GM12878 (cell line): ENCODE measurements at regions not wholly inside any gene's neighbourhood (a gene's known extent, or its start where the extent isn't known, plus 50 kb on each side); places are given as distances from the start of the nearest gene placed in this dataset.

Experiments used
- ATAC-seq: fragments of 200-7000 bp; cut with Tn5 transposase; 3 replicates; pipeline ENCODE4 v1.9.1; 2020; ENCODE audit warnings: mild to moderate bottlenecking, moderate library complexity
- BruUV-seq: library from RNA; stranded (reverse); fragments of 400-500 nt; replicated peaks from 2 replicates; lab custom pipeline; 2021; lab: Mats Ljungman, UMichigan
- CTCF ChIA-PET: fragments of 300-600 bp; sonication (Branson Sonifier 250); formaldehyde crosslinking; extraction: SDS; loops from one replicate; lab custom pipeline; 2021; ENCODE audit warnings: inconsistent platforms; lab: Yijun Ruan, JAX
- POLR2A ChIA-PET: fragments of 350-600 bp; formaldehyde crosslinking; extraction: SDS; loops from one replicate; lab custom pipeline; 2021; ENCODE audit warnings: inconsistent platforms; lab: Charles Lee
- RAD21 ChIA-PET: fragments of 300-600 bp; sonication (Branson Sonifier 250); formaldehyde crosslinking; loops from one replicate; lab custom pipeline; 2023; ENCODE audit warnings: antibody characterized with exemption; ENCODE audit not compliant: unreplicated experiment; lab: Charles Lee
- SMC1A ChIA-PET: fragments of 300-600 bp; sonication (Branson Sonifier 250); formaldehyde crosslinking; loops from one replicate; lab custom pipeline; 2023; ENCODE audit not compliant: unreplicated experiment, uncharacterized antibody; lab: Charles Lee
- DNase-seq: peaks from one replicate; pipeline ENCODE4 v3.0.0-alpha.2; 2011; ENCODE audit warnings: low read depth, low spot score
- FAIRE-seq: peaks from 3 replicates; lab custom pipeline; 2011; peaks lifted over from hg19 to GRCh38; lab: Jason Lieb, UNC
- H2AFZ ChIP-seq: 2 replicates; pipeline ENCODE4 v1.6.0; 2011; ENCODE audit warnings: low read depth, low read length, control low read depth; ENCODE audit not compliant: control insufficient read depth
- H3K27ac ChIP-seq: 2 replicates; pipeline ENCODE4 v1.5.1; 2011; ENCODE audit warnings: control low read depth; ENCODE audit not compliant: control insufficient read depth, insufficient read depth
- H3K27me3 ChIP-seq, 2 experiments: replicated peaks in 1 of 2; 2 replicates each; pipeline versions ENCODE4 v1.6.0 to v1.6.1; 2011; ENCODE audit warnings: low read length in 1 of 2; ENCODE audit not compliant: control insufficient read depth in 2 of 2, insufficient read depth in 2 of 2
- H3K36me3 ChIP-seq, 2 experiments: 2 replicates each; pipeline ENCODE4 v1.5.1; 2011; ENCODE audit warnings: low read length in 1 of 2; ENCODE audit not compliant: control insufficient read depth in 2 of 2, insufficient read depth in 2 of 2
- H3K4me1 ChIP-seq: 2 replicates; pipeline ENCODE4 v1.6.1; 2011; ENCODE audit warnings: mild to moderate bottlenecking, low read length, moderate library complexity, mixed read lengths; ENCODE audit not compliant: control insufficient read depth, insufficient read depth
- H3K4me2 ChIP-seq: 2 replicates; pipeline ENCODE4 v1.6.0; 2011; ENCODE audit warnings: control low read depth; ENCODE audit not compliant: control insufficient read depth, insufficient read depth
- H3K4me3 ChIP-seq: fragments of 200-600 bp; sonication (generic); 2 replicates; pipeline ENCODE4 v1.5.1; 2016
- H3K79me2 ChIP-seq: 2 replicates; pipeline ENCODE4 v1.6.0; 2011; ENCODE audit warnings: low read length; ENCODE audit not compliant: control insufficient read depth, insufficient read depth
- H3K9ac ChIP-seq: 2 replicates; pipeline ENCODE4 v1.8.0; 2011; ENCODE audit warnings: low read length, control low read depth, mixed read lengths; ENCODE audit not compliant: control insufficient read depth, insufficient read depth
- H3K9me3 ChIP-seq: replicated peaks from 3 replicates; pipeline ENCODE4 v1.5.1; 2011; ENCODE audit warnings: mild to moderate bottlenecking, low read length; ENCODE audit not compliant: control insufficient read depth, insufficient read depth
- H4K20me1 ChIP-seq: 2 replicates; pipeline ENCODE4 v1.6.0; 2011; ENCODE audit not compliant: control insufficient read depth, insufficient read depth
- BRCA1 ChIP-seq: IDR thresholded peaks from 2 replicates; pipeline ENCODE4 v1.6.1; 2011; ENCODE audit warnings: low read depth, low read length, improper control_type of control experiment
- CBX3 ChIP-seq: fragments of 200-600 bp; sonication (generic); IDR thresholded peaks from 2 replicates; pipeline ENCODE4 v1.6.1; 2016; ENCODE audit warnings: low read depth, borderline replicate concordance
- CBX5 ChIP-seq: sonication (generic); IDR thresholded peaks from 2 replicates; pipeline ENCODE4 v1.6.1; 2016; ENCODE audit warnings: low read depth, moderate library complexity, mild to moderate bottlenecking, inconsistent platforms
- CHD2 ChIP-seq: IDR thresholded peaks from 2 replicates; pipeline ENCODE4 v1.6.1; 2011; ENCODE audit warnings: low read depth, low read length, improper control_type of control experiment, borderline replicate concordance
- E4F1 ChIP-seq: fragments of 450-650 bp; IDR thresholded peaks from 2 replicates; pipeline ENCODE4 v1.6.1; 2018; ENCODE audit warnings: borderline replicate concordance, mild to moderate bottlenecking; ENCODE audit not compliant: partially characterized antibody
- IKZF1 ChIP-seq: fragments of 450-650 bp; conservative IDR thresholded peaks from 2 replicates; pipeline ENCODE4 v1.6.1; 2017; ENCODE audit warnings: antibody characterized with exemption, mild to moderate bottlenecking
- NFYB ChIP-seq: IDR thresholded peaks from 2 replicates; pipeline ENCODE4 v1.6.1; 2011; ENCODE audit warnings: low read depth, mild to moderate bottlenecking, low read length, improper control_type of control experiment, moderate library complexity; ENCODE audit not compliant: insufficient read depth
- PKNOX1 ChIP-seq: fragments of 450-650 bp; IDR thresholded peaks from 2 replicates; pipeline ENCODE4 v1.6.1; 2016; ENCODE audit warnings: mild to moderate bottlenecking
- POU2F2 ChIP-seq: IDR thresholded peaks from 3 replicates; pipeline ENCODE4 v1.6.1; 2011; ENCODE audit warnings: low read depth, mild to moderate bottlenecking, low read length, borderline replicate concordance
- RAD51 ChIP-seq: fragments of 450-650 bp; IDR thresholded peaks from 2 replicates; pipeline ENCODE4 v1.6.1; 2016; ENCODE audit warnings: moderate library complexity, mild to moderate bottlenecking, inconsistent platforms
- STAT3 ChIP-seq: IDR thresholded peaks from 2 replicates; pipeline ENCODE4 v1.6.1; 2011; ENCODE audit warnings: low read depth, low read length, improper control_type of control experiment
- TCF7 ChIP-seq: IDR thresholded peaks from 2 replicates; pipeline ENCODE4 v1.6.1; 2014; ENCODE audit warnings: antibody characterized with exemption, borderline replicate concordance
- ZNF207 ChIP-seq: fragments of 450-650 bp; IDR thresholded peaks from 2 replicates; pipeline ENCODE4 v1.6.1; 2014; ENCODE audit warnings: antibody characterized with exemption, mild to moderate bottlenecking, borderline replicate concordance
- WGBS: methylation state at CpG from one replicate; pipeline ENCODE4 v1.1.6; 2016; ENCODE audit warnings: low lambda C conversion rate; ENCODE audit not compliant: insufficient replicate concordance, insufficient coverage; ENCODE audit errors: missing lambda C conversion rate; 5-methylcytosine and 5-hydroxymethylcytosine counted together
- in situ Hi-C: fragments of 300-500 bp; cut with MboI; formaldehyde crosslinking; loops from 9 replicates; pipeline ENCODE4 v1.14.3; 2018; ENCODE audit warnings: mixed read lengths
- intact Hi-C: fragments of 100-400 bp; cut with micrococcal nuclease; formaldehyde crosslinking; loops from one replicate; pipeline ENCODE4 v1.14.2; 2022; ENCODE audit not compliant: unreplicated experiment
- TF ChIP-seq, protein P1 (sequence below): fragments of 450-650 bp; IDR thresholded peaks from 2 replicates; pipeline ENCODE4 v1.6.1; 2017; ENCODE audit warnings: mild to moderate bottlenecking, moderate library complexity
- TF ChIP-seq, protein P2 (sequence below): IDR thresholded peaks from 2 replicates; pipeline ENCODE4 v1.6.1; 2011; ENCODE audit warnings: borderline replicate concordance, low read depth, mild to moderate bottlenecking, moderate library complexity, mixed read lengths, low read length; ENCODE audit not compliant: insufficient read depth; ENCODE audit errors: extremely low read length

DNA sequence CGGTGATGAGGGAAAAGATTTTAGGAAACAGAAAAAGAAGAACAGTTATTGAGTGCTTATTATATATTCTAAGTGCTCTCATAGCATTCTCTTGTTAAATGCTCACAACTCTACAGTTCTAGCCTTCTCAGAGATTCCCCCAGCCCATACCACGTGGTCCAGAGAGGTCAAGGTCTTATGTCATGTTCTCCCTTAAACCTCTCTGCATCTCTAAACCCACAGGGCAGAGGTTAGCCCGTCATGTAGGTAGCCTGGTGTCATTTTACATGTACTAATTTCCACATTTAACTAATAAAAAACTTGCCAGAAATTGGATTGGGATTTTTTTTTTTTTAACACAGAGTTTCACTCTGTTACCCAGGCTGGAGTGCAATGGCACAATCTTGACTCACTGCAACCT, 178.0 kb downstream of the CEMIP2 start (continued):
- TF ChIP-seq, protein P1, sequence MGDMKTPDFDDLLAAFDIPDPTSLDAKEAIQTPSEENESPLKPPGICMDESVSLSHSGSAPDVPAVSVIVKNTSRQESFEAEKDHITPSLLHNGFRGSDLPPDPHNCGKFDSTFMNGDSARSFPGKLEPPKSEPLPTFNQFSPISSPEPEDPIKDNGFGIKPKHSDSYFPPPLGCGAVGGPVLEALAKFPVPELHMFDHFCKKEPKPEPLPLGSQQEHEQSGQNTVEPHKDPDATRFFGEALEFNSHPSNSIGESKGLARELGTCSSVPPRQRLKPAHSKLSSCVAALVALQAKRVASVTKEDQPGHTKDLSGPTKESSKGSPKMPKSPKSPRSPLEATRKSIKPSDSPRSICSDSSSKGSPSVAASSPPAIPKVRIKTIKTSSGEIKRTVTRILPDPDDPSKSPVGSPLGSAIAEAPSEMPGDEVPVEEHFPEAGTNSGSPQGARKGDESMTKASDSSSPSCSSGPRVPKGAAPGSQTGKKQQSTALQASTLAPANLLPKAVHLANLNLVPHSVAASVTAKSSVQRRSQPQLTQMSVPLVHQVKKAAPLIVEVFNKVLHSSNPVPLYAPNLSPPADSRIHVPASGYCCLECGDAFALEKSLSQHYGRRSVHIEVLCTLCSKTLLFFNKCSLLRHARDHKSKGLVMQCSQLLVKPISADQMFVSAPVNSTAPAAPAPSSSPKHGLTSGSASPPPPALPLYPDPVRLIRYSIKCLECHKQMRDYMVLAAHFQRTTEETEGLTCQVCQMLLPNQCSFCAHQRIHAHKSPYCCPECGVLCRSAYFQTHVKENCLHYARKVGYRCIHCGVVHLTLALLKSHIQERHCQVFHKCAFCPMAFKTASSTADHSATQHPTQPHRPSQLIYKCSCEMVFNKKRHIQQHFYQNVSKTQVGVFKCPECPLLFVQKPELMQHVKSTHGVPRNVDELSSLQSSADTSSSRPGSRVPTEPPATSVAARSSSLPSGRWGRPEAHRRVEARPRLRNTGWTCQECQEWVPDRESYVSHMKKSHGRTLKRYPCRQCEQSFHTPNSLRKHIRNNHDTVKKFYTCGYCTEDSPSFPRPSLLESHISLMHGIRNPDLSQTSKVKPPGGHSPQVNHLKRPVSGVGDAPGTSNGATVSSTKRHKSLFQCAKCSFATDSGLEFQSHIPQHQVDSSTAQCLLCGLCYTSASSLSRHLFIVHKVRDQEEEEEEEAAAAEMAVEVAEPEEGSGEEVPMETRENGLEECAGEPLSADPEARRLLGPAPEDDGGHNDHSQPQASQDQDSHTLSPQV: no peak
- no peak for TF ChIP-seq CHD2

DNA sequence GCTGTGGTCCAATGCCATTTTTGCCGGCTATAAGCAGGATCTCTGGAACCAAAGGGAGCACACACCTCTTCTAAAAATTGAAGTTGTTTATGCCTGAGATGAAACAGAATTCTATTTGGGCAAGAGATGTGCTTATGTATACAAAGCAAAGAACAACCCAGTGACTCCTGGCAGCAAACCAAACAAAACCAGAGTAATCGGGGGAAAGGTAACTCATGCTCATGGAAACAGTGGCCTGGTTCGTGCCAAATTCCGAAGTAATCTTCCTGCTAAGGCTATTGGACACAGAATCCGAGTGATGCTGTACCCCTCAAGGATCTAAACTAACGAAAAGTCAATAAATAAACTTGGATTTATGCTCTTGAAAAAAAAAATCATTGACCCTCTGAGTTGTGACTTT, 178.7 kb downstream of the CEMIP2 start:
- Histone ChIP-seq H3K4me3 (no peak overlapping the region), H3K27me3 (no peaks in the 10 kb centered on the region; a peak in 1 of 4 replicates), H3K9ac (no peak overlapping the region), H3K9me3 (no peaks in the 10 kb centered on the region), H3K36me3 (no peaks in the 10 kb centered on the region), H3K27ac (no peak overlapping the region), H3K4me1 (no peaks in the 10 kb centered on the region), H4K20me1 (no peaks in the 10 kb centered on the region), H3K79me2 (no peaks in the 10 kb centered on the region), H3K4me2 (no peak overlapping the region), H2AFZ (no peak overlapping the region)
- in situ Hi-C loops (no loop called here), intact Hi-C loops (no loop called here)
- ATAC-seq: no peak
- no TSS peak for BruUV-seq
- CTCF ChIA-PET: no interaction called here
- SMC1A ChIA-PET: no interaction called here
- 30% methylated on average over 6 of the region's 6 CpGs for WGBS
- POLR2A ChIA-PET: no interaction called here
- no peak for FAIRE-seq
- RAD21 ChIA-PET: no interaction called here
- no peak for DNase-seq
- TF ChIP-seq NFYB (no peak), BRCA1 (no peak), STAT3 (no peak), IKZF1 (no peak), CBX3 (no peak), POU2F2 (no peak), CBX5 (no peak), RAD51 (no peak), PKNOX1 (no peak), TCF7 (no peak), ZNF207 (no peak), E4F1 (no peak)
- TF ChIP-seq, protein P2, sequence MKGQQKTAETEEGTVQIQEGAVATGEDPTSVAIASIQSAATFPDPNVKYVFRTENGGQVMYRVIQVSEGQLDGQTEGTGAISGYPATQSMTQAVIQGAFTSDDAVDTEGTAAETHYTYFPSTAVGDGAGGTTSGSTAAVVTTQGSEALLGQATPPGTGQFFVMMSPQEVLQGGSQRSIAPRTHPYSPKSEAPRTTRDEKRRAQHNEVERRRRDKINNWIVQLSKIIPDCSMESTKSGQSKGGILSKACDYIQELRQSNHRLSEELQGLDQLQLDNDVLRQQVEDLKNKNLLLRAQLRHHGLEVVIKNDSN: no peak
